DMS153 treated with DMSO at 0.1 percent for 48 hours (cell line): ENCODE measurements at regions not wholly inside any gene's neighbourhood (a gene's known extent, or its start where the extent isn't known, plus 50 kb on each side); places are given as distances from the start of the nearest gene placed in this dataset.
"Not testable (repeated sequence)": the region's sequence is repeated elsewhere in the genome, so short reads cannot be mapped to it uniquely, and the experiment has no call there.

Experiments used
- DNase-seq: peaks from one replicate; lab custom pipeline; 2025; ENCODE audit not compliant: unreplicated experiment; lab: John Stamatoyannopoulos, UW

GRCh38 chr2:83808878-83809277 lies 650.2 kb downstream of the SUCLG1 start:
- DNase-seq = no peak

- no peak for DNase-seq
These were observed 656.5 kb downstream of the SUCLG1 start for GRCh38 chr2:83802604-83803003.

DNA sequence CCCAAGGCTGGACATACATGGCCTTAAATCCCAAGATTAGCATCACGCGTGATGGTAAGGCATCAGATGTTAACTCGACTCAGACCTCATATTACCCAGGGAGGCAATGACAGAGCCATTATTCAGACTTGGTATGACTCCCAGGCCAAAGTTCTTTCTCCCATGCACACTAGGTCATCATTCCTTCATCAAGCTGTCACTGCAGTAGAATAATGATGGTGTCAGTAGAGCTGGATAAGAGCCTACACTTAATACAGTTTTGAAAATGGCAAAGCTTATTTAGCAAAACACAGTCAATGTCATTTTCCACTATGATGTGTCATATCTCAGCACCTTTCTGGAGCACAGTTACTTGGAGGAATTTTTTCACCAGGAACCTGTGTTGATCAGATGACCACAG lies 663.3 kb downstream of the SUCLG1 start:
- no peak for DNase-seq

DNA sequence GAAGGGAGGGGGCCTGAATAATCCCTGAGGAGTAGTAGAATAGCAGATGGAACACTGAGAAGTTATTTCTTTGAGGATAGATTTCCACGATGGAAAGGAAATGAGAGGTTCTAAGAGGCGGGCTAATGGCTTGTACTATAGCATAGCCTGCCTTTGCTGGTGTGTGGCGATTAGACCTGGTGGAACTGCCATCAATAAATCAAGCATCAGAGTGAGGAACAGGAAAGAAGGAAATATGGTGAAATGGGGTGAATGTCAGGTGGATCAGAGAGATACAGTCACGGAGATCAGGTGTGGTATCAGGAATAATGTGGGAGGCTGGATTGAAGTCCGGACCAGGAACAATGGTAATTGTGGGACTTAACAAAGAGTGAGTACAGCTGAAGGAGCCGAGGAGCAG lies 668.6 kb downstream of the SUCLG1 start:
- DNase-seq = not testable (repeated sequence)

DNA sequence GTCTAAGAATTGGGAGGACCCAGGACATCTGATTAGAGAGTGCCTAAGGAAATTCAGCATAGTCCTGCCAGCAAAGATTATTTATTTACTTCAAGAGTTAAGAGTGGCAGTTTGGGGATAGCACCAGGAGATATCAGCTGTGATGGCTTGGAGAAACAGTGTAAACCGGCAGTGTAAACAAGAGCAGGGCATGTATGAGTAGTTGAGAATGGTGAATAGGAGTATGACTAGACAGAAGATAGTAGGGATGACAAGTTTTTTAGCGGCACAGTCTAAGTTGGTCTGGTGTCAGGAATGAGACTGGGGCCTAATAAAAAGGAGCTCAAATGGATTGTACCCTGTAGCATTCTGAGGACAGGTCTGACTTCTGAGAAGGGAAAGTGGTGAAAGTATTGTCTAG lies 669.4 kb downstream of the SUCLG1 start:
- not testable (repeated sequence) for DNase-seq

GRCh38 chr2:83788938-83789566 lies 670.0 kb downstream of the SUCLG1 start:
- not testable (repeated sequence) for DNase-seq

DNA sequence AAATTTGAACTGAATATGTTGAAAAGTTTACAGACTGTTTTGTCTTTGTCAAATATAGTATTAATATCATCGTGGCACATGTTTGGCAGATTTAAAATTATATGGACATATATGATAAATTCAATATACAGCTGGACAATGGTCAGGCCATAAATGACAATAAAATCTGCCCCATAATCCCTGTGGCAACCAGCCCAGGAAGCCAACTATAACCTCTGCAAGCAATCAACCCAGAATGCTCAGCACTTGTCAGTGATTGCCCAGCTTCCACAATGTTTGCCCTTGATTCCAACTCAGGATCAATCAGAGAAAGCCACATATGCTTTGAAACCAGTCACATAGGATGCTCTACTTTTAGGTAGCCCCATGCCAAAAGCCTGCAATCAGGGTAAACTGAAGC lies 671.9 kb downstream of the SUCLG1 start:
- no peak for DNase-seq

- no peak for DNase-seq
These were observed 672.9 kb downstream of the SUCLG1 start for GRCh38 chr2:83786140-83786539.

DNA sequence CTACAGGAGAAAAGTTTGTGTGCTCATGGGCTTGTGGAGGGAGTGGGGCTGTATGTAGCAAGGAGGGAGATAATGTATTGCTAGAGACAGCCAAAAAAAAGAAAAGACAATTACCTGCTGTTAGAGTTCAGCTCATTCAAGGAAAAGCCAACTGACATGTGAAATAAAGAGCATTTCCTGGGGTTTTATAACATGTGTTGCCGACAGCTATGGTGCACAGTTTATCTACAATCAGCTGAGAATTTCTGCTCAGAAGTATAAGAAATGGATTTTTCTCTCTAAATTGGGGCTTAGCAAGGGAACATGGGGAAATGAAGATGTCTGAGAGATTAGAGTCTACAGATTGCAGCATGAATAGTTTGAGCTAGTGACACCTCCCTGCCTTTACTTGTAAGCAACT lies 674.1 kb downstream of the SUCLG1 start:
- DNase-seq = no peak

DNA sequence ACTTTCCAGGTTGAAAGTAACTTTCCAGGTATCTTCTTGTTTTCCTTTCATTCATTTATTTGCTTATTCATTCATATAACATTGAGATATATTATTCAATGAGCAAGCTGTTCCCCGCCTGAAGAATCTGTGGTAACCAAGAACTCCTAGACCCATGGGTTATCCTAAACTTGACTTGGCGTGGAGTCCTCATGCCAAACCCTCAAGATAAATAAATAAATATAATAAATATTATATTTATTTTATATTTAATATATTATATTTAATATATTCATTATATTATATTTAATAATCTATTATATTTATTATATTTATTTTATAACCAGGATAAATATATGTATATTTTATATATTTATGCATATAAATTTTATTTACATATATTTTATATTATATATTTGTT lies 674.8 kb downstream of the SUCLG1 start:
- no peak for DNase-seq

DNA sequence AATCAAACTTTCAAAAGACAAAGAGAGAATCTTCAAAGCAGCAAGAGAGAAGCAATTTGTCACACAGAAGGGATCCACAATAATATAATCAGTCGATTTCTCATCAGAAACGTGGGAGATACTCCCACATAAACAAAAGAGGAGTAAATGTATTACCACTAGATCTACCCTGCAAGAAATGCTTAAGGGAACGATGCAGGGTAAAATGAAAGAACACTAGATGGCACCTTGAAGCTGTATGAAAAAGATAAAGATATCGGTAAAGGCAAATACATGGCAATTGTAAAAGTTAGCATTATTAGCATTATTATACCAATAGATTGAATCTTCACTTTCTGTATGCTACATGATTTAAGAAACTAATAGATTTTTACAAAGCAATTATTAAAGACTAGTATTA lies 677.0 kb downstream of the SUCLG1 start:
- no peak for DNase-seq

GRCh38 chr2:83764447-83765005 lies 694.6 kb downstream of the SUCLG1 start:
- DNase-seq = no peak

- DNase-seq = no peak
These were observed 701.8 kb downstream of the SUCLG1 start for GRCh38 chr2:83757329-83757728.

- no peak for DNase-seq
These were observed 702.9 kb downstream of the SUCLG1 start for GRCh38 chr2:83756219-83756618.

DNA sequence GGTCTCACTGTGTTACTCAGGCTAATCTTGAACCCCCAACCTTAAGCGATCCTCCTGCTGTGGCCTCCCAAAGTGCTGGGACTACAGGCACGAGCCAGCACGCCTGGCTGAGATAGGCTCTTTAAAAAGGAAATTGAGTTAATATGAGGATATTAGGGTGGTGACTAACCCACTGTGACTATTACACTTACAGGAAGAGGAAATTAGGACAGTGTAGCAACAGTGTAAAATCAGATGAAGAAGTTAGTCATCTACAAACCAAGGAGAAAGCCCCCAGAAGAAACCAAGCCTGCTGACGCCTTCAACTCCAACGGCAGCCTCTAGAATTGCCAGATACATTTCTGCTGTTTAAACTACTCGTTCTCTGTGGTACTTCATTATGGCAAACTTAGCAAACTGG lies 711.9 kb downstream of the SUCLG1 start:
- no peak for DNase-seq

DNA sequence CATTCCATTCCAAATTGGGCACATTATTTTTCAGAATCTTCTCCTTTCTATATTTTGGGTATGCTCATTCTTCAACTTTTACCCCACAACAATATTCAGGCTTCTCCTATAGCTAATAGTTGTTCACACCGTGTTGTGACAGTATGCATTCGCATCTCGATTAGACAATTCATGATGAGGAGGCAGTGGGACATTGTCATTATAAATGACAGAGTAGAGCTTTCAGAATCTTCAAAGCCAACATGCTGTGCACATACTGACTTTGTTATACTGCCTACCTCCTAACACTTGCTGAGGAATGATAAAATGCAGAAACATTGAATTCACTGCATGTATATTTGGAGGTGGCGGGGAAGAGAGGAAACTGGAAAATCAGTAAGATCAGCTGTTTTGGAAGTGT lies 714.2 kb downstream of the SUCLG1 start:
- DNase-seq = no peak

GRCh38 chr2:83742117-83742782 lies 716.8 kb downstream of the SUCLG1 start:
- DNase-seq = peak; percentile 30

- DNase-seq = no peak
These were observed 728.9 kb downstream of the SUCLG1 start for GRCh38 chr2:83730223-83730622.

- no peak for DNase-seq
These were observed 733.3 kb downstream of the SUCLG1 start for GRCh38 chr2:83725735-83726134.

DNA sequence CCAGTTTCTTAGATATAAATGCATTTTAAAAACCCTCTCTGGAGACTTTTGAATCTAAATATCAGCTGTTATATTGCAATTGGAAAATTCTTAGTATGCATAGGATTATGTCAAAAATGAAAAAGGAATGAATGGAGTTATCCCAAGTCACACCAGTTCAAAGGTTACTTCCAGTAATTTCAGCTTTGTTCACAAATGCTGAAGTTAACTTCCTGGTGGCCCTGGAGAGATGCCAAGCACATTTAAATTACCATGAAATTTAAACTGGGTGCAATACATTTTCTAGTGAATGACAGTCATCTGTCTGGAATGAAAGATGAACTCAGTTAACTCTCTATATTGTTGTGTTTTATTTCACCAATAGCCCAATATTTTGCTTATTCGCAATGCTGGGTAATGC lies 753.9 kb downstream of the SUCLG1 start:
- no peak for DNase-seq

- no peak for DNase-seq
These were observed 755.5 kb downstream of the SUCLG1 start for GRCh38 chr2:83703598-83703997.

GRCh38 chr2:83696838-83697237 lies 762.2 kb downstream of the SUCLG1 start:
- DNase-seq = no peak

DNA sequence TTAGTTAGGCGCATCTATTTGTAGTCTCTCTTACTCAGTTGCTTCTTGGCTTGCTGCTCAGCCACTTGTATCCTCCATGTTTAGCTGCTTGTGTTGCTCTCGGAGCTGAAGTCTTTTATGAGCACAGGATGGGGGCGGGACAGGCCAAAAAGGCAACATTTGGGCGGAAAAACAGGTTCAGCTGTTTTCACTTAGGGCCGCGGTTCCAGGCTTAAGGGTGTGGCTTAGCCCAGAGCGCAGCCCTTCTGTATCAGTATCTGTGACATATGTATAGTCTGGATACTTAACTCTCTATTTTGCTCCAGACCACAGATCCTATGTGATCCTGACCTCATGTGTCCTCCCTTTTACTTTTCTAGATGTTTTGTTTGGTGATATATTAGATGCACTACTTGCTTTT lies 763.5 kb downstream of the SUCLG1 start:
- no peak for DNase-seq
